ENCODE measurements at regions not wholly inside any gene's neighbourhood (a gene's known extent, or its start where the extent isn't known, plus 50 kb on each side); places are given as distances from the start of the nearest gene placed in this dataset.

DNA sequence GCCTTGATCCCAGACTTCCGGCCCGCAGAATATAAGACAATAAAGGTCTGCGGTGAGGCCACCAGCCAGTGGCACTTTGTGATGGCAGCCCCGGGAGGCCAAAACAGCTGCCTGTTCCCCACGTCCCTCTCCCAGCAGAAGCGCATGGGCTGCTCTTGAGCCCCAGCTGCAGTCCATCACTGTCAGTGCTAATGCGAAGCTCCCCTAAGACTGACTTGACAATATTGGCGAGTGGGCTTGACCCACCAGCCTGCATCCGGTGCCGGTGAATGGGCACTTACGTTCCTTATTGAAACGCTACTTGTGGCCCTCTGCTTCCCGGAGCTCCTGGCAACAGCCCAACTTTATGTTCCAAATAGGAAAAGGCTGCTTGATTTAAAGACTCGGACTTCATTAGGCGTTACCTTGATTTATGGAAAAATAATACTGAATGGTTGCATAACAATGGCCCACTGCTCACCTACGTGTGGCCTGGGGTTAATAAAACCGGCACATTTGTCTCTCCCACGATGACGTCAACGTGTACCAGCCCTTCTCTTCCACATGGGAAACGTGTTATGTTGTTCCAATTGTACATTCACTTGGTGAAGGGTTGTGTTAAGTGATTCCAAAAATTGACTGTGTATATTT is 93.4 kb upstream of the SEPTIN5 start:
- TF ChIP-seq CTCF (IDR thresholded peaks at IDR 0.05; ENCODE audit: insufficient read depth, low read length, missing control alignments), result no peak
- CTCF ChIA-PET, result interaction anchor here (1.7 to 4.9 kb wide), 2 partner anchors 9 to 11 kb away, joined by 4 to 22 read pairs; no protein-coding TSS in a partner anchor
- DNase-seq (ENCODE audit: low read depth, low spot score), result no peak
- POLR2A ChIA-PET, result no interaction called here
- H3K4me3 ChIP-seq (ENCODE audit: low read depth, low read length), result no peak overlapping the region

DNA sequence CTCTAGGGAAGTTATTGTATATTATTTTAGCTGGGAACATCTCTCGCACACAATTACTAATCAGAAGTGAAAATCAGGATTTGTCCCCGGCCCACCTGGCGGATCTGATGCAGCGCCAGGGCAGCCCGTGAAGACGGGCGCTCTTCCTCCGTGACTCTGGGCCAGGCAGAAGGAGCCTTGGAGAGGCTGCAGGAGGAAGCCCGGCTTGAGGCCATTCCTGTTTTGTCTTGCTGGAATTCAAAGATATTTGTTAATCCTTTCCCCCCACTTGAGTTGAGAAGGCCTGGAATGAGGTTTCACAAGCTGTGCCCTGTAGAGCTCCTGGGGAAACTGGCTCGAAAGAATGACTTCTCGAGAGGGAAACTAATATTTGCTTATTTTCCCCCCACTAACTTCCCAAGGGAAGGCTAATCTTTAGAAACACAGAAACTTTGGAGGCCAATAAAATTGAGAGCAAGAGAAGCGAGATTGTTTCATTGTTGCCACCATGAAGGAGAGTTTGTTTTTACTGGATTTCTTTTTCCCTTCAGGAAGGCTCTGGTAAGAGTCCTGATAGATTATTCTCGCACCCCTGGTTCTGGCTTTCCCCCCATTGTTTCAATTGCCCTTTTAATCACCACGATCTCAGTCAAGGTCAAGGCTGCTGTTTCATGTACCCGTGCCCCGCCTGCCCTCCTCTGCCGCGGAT is 92.8 kb upstream of the SEPTIN5 start:
- no peak for DNase-seq (ENCODE audit: low read depth, low spot score)
- no peak overlapping the region for H3K4me3 ChIP-seq (ENCODE audit: low read depth, low read length)
- ChIA-PET CTCF (interaction anchor here (1.7 to 4.9 kb wide), 2 partner anchors 9 to 10 kb away, joined by 4 to 22 read pairs; no protein-coding TSS in a partner anchor), POLR2A (no interaction called here)
- no peak for TF ChIP-seq CTCF (IDR thresholded peaks at IDR 0.05; ENCODE audit: insufficient read depth, low read length, missing control alignments)

DNA sequence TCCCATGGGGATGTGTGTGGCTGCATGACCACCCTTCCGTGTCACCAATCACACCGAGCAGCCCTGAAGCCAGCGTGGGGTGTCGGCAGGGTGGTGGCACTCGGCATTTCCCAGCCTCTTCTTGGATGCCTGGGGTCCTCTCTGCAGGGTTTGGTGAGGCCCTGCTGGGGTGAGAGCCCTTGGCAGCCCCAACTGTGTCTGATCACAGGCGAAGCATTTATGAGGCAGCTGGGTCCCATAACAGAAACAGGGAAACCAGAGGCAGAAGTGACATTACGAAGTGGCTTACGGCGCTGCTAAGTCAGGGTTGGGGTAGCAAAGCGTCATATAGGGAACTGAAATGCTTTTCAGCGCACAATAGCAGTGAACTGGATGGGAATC is 92.3 kb upstream of the SEPTIN5 start:
- ChIA-PET CTCF (interaction anchor here (1.7 to 4.9 kb wide), 2 partner anchors 8 to 10 kb away, joined by 4 to 22 read pairs; no protein-coding TSS in a partner anchor), POLR2A (no interaction called here)
- TF ChIP-seq CTCF (IDR thresholded peaks at IDR 0.05; ENCODE audit: insufficient read depth, low read length, missing control alignments), result no peak
- H3K4me3 ChIP-seq (ENCODE audit: low read depth, low read length), result no peak overlapping the region
- DNase-seq (ENCODE audit: low read depth, low spot score), result no peak

- ChIA-PET CTCF (no interaction called here), POLR2A (no interaction called here)
- DNase-seq (ENCODE audit: low read depth, low spot score), result no peak
- TF ChIP-seq CTCF (IDR thresholded peaks at IDR 0.05; ENCODE audit: insufficient read depth, low read length, missing control alignments), result no peak
- H3K4me3 ChIP-seq (ENCODE audit: low read depth, low read length), result no peak overlapping the region
Measured at GRCh38 chr22:19625331-19626041, 88.8 kb upstream of the SEPTIN5 start.

DNA sequence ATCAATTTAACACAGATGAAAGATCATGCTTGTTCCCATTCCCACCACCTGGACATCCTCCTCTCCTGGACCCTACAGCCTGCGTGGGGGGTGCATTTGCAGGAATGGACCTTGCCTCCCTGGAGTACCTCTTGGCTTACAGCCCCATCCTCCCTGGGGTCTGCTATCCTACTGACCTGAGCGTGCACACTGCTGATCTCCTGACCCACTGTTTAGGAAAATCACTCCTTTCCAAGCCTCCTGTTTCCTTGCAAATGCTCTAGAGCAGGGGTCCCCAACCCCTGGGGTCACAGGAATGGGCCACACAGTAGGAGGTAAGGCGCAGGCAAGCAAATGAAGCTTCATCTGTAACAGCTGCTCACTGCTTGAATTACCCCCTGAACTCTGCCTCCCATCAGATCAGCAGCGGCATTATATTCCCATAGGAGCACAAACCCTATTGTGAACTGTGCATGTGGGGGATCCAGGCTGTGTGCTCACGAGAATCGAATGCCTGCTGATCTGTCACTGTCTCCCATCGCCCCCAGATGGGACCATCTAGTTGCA is 88.2 kb upstream of the SEPTIN5 start:
- POLR2A ChIA-PET, result no interaction called here
- no peak for TF ChIP-seq CTCF (IDR thresholded peaks at IDR 0.05; ENCODE audit: insufficient read depth, low read length, missing control alignments)
- CTCF ChIA-PET, result interaction anchor here (1.0 kb wide), 1 partner anchor 447 kb away, joined by 3 read pairs; the partner anchor contains the start of gene SLC25A1
- no peak for DNase-seq (ENCODE audit: low read depth, low spot score)
- H3K4me3 ChIP-seq (ENCODE audit: low read depth, low read length), result no peak overlapping the region

DNA sequence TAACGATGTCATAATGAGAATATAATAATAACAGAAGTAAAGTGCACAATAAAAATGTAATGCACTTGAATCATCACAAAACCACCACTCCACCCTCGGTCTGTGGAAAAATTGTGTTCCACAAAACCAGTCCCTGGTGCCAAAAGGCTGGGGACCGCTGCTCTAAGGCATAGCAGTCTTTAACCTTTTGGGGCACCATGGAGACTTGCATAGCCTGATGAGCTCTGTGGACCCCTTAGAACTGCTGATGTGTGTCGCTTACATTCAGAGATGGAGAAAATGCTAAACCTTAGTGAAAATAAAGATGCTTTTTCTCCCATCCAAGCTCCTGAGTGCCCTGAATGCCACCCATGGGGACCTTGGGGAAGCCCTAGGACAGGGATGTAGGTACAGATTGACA is 87.6 kb upstream of the SEPTIN5 start:
- CTCF ChIA-PET, result interaction anchor here (0.7 to 2.6 kb wide), 3 partner anchors 339 to 482 kb away, joined by 3 to 11 read pairs (median 3); partner anchors contain the start of genes ESS2 and SLC25A1
- POLR2A ChIA-PET, result no interaction called here
- TF ChIP-seq CTCF (IDR thresholded peaks at IDR 0.05; ENCODE audit: insufficient read depth, low read length, missing control alignments), result no peak
- H3K4me3 ChIP-seq (ENCODE audit: low read depth, low read length), result no peak overlapping the region
- DNase-seq (ENCODE audit: low read depth, low spot score), result no peak
